ENCODE measurements at regions not wholly inside any gene's neighbourhood (a gene's known extent, or its start where the extent isn't known, plus 50 kb on each side); places are given as distances from the start of the nearest gene placed in this dataset.
A peak's percentile ranks its signal among the peaks of the same experiment; 100 is the strongest.

- Mint-ChIP-seq H3K4me1 (no peaks in the 10 kb centered on the region), H3K9me3 (peaks cover 4% of the 10 kb centered on the region), H3K4me3 (no peak overlapping the region), H3K27me3 (ENCODE audit: low read depth) (peaks cover 28% of the 10 kb centered on the region), H3K36me3 (ENCODE audit: low read depth) (no peaks in the 10 kb centered on the region), H3K27ac (no peak overlapping the region)
- TF ChIP-seq CTCF (IDR thresholded peaks at IDR 0.05; ENCODE audit: unreplicated experiment in 3 of 3) = peak; percentile 52 to 65 (median 56)
Observed at GRCh38 chr22:34105461-34106062, 185.3 kb upstream of the LARGE1 start.

GRCh38 chr22:34108168-34108567 lies 187.9 kb upstream of the LARGE1 start:
- no peak for TF ChIP-seq CTCF (IDR thresholded peaks at IDR 0.05; ENCODE audit: unreplicated experiment in 3 of 3)
- Mint-ChIP-seq H3K9me3 (no peaks in the 10 kb centered on the region), H3K27ac (no peak overlapping the region), H3K4me3 (no peak overlapping the region), H3K27me3 (ENCODE audit: low read depth) (peaks cover 24% of the 10 kb centered on the region), H3K36me3 (ENCODE audit: low read depth) (no peaks in the 10 kb centered on the region), H3K4me1 (no peaks in the 10 kb centered on the region)

GRCh38 chr22:34111210-34111824 lies 191.0 kb upstream of the LARGE1 start:
- no peaks in the 10 kb centered on the region for H3K9me3 Mint-ChIP-seq
- no peaks in the 10 kb centered on the region for H3K4me1 Mint-ChIP-seq
- no peaks in the 10 kb centered on the region for H3K36me3 Mint-ChIP-seq (ENCODE audit: low read depth)
- no peak overlapping the region for H3K4me3 Mint-ChIP-seq
- peak; percentile 69 to 83 (median 75) for TF ChIP-seq CTCF (IDR thresholded peaks at IDR 0.05; ENCODE audit: unreplicated experiment in 3 of 3)
- no peak overlapping the region for H3K27ac Mint-ChIP-seq
- peaks cover 21% of the 10 kb centered on the region for H3K27me3 Mint-ChIP-seq (ENCODE audit: low read depth)

GRCh38 chr22:34113381-34113780 lies 193.1 kb upstream of the LARGE1 start:
- no peaks in the 10 kb centered on the region for H3K4me1 Mint-ChIP-seq
- no peaks in the 10 kb centered on the region for H3K36me3 Mint-ChIP-seq (ENCODE audit: low read depth)
- no peak overlapping the region for H3K27ac Mint-ChIP-seq
- H3K4me3 Mint-ChIP-seq = no peak overlapping the region
- peaks cover 12% of the 10 kb centered on the region for H3K27me3 Mint-ChIP-seq (ENCODE audit: low read depth)
- peaks cover 4% of the 10 kb centered on the region for H3K9me3 Mint-ChIP-seq
- no peak for TF ChIP-seq CTCF (IDR thresholded peaks at IDR 0.05; ENCODE audit: unreplicated experiment in 3 of 3)

GRCh38 chr22:34114406-34114805 lies 194.1 kb upstream of the LARGE1 start:
- Mint-ChIP-seq H3K27me3 (ENCODE audit: low read depth) (peaks cover 10% of the 10 kb centered on the region), H3K4me3 (no peak overlapping the region), H3K27ac (no peak overlapping the region), H3K36me3 (ENCODE audit: low read depth) (no peaks in the 10 kb centered on the region), H3K4me1 (no peaks in the 10 kb centered on the region), H3K9me3 (peaks cover 4% of the 10 kb centered on the region)
- TF ChIP-seq CTCF (IDR thresholded peaks at IDR 0.05; ENCODE audit: unreplicated experiment in 3 of 3) = no peak

- no peak for TF ChIP-seq CTCF (IDR thresholded peaks at IDR 0.05; ENCODE audit: unreplicated experiment in 3 of 3)
- H3K4me1 Mint-ChIP-seq = no peaks in the 10 kb centered on the region
- no peak overlapping the region for H3K4me3 Mint-ChIP-seq
- peaks cover 8% of the 10 kb centered on the region for H3K9me3 Mint-ChIP-seq
- no peak overlapping the region for H3K27ac Mint-ChIP-seq
- no peaks in the 10 kb centered on the region for H3K36me3 Mint-ChIP-seq (ENCODE audit: low read depth)
- H3K27me3 Mint-ChIP-seq (ENCODE audit: low read depth) = peaks cover 10% of the 10 kb centered on the region
Observed at GRCh38 chr22:34115722-34116121, 195.4 kb upstream of the LARGE1 start.
